GM21447 (cell line): ENCODE measurements at regions not wholly inside any gene's neighbourhood (a gene's known extent, or its start where the extent isn't known, plus 50 kb on each side); places are given as distances from the start of the nearest gene placed in this dataset.

Source experiments
- ATAC-seq: cut with Tn5 transposase; IDR thresholded peaks from one replicate; pipeline ENCODE4 v1.9.1; 2021; ENCODE audit not compliant: unreplicated experiment

GRCh38 chr9:82570226-82570625 lies 492.7 kb downstream of the RASEF start:
- no peak for ATAC-seq

- ATAC-seq, result no peak
These were observed 491.4 kb downstream of the RASEF start for GRCh38 chr9:82571540-82571939.

GRCh38 chr9:82572146-82572545 lies 490.8 kb downstream of the RASEF start:
- ATAC-seq, result no peak

- ATAC-seq, result no peak
These were observed 488.0 kb downstream of the RASEF start for GRCh38 chr9:82574911-82575310.

- ATAC-seq, result no peak
These were observed 482.0 kb downstream of the RASEF start for GRCh38 chr9:82580921-82581320.

- no peak for ATAC-seq
These were observed 481.4 kb downstream of the RASEF start for GRCh38 chr9:82581516-82581915.

GRCh38 chr9:82581935-82582334 lies 481.0 kb downstream of the RASEF start:
- no peak for ATAC-seq

GRCh38 chr9:82582693-82583092 lies 480.2 kb downstream of the RASEF start:
- ATAC-seq, result no peak

GRCh38 chr9:82583524-82583923 lies 479.4 kb downstream of the RASEF start:
- ATAC-seq, result no peak

GRCh38 chr9:82584349-82584863 lies 478.5 kb downstream of the RASEF start:
- ATAC-seq, result no peak

GRCh38 chr9:82586918-82587356 lies 476.0 kb downstream of the RASEF start:
- no peak for ATAC-seq

- no peak for ATAC-seq
These were observed 474.4 kb downstream of the RASEF start for GRCh38 chr9:82588301-82589180.

- ATAC-seq, result no peak
These were observed 472.1 kb downstream of the RASEF start for GRCh38 chr9:82590845-82591244.

GRCh38 chr9:82593501-82593900 lies 469.4 kb downstream of the RASEF start:
- ATAC-seq, result no peak

GRCh38 chr9:82597241-82598203 lies 465.4 kb downstream of the RASEF start:
- no peak for ATAC-seq

- no peak for ATAC-seq
These were observed 464.5 kb downstream of the RASEF start for GRCh38 chr9:82598241-82599039.

GRCh38 chr9:82599336-82599949 lies 463.5 kb downstream of the RASEF start:
- ATAC-seq, result no peak

GRCh38 chr9:82600536-82601292 lies 462.2 kb downstream of the RASEF start:
- ATAC-seq, result no peak

GRCh38 chr9:82601293-82601771 lies 461.6 kb downstream of the RASEF start:
- ATAC-seq, result no peak
